Gastroesophageal sphincter (tissue), 3 donors: ENCODE measurements at regions not wholly inside any gene's neighbourhood (a gene's known extent, or its start where the extent isn't known, plus 50 kb on each side); places are given as distances from the start of the nearest gene placed in this dataset.

Experiments used
- CTCF ChIP-seq, 4 experiments: fragments of 200-600 bp in 2 of 4; fragments of 450-650 bp in 2 of 4; sonication (generic) in 1 of 4; IDR thresholded peaks; one replicate each; pipeline ENCODE4 v1.5.1; 2017 to 2019; ENCODE audit warnings: antibody characterized with exemption in 4 of 4, mild to moderate bottlenecking in 2 of 4, moderate library complexity in 2 of 4
- POLR2A ChIP-seq, 2 donors: fragments of 450-650 bp; IDR thresholded peaks; one replicate each; pipeline ENCODE4 v1.6.1; 2017; ENCODE audit warnings: antibody characterized with exemption in 2 of 2, mild to moderate bottlenecking in 2 of 2, moderate library complexity in 1 of 2

DNA sequence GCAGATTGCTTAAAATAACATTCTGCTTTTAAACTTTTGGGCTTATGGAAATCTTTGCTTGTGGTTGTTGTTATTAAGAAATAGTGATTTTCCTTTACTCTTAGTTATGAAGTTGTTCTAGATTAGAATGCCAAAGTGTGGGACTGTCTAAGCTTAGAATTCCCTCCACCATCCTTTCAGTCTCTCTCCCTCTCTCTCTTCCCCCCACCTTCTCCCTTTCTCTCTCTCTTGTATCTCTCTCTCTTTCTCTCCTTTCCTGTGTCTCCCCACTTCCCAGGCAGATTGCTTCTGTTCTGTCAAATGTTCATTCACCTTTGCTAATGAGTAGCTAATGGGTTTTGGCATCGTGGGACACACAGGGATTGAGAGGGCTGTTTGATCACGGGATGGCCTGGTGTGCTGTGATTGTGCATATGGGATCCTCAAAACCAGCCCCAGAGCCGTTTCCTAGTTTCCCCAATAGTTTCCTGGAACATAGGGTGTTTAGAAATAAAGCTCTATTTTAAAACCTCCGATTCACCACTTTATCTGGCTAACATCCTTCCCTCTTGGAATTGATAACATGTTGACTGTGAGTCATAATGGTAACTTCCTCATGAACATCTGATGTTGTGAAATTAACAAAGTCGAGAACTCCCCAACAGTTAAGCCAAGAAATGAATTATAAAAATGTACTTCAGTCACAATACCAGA, 502.6 kb downstream of the TMEM114 start:
- TF ChIP-seq POLR2A (IDR thresholded peaks at IDR 0.05) (no peak), CTCF (IDR thresholded peaks at IDR 0.05) (no peak)
